GM21576 (cell line): ENCODE measurements at regions not wholly inside any gene's neighbourhood (a gene's known extent, or its start where the extent isn't known, plus 50 kb on each side); places are given as distances from the start of the nearest gene placed in this dataset.

Source experiments
- ATAC-seq: cut with Tn5 transposase; IDR thresholded peaks from one replicate; pipeline ENCODE4 v1.9.1; 2021; ENCODE audit warnings: mild to moderate bottlenecking, moderate library complexity; ENCODE audit not compliant: unreplicated experiment

GRCh38 chr1:29785137-29785527 is 548.8 kb downstream of the PTPRU start:
- no peak for ATAC-seq

- no peak for ATAC-seq
These were observed 548.2 kb downstream of the PTPRU start for GRCh38 chr1:29784276-29785136.

- no peak for ATAC-seq
These were observed 547.4 kb downstream of the PTPRU start for GRCh38 chr1:29783508-29784275.

DNA sequence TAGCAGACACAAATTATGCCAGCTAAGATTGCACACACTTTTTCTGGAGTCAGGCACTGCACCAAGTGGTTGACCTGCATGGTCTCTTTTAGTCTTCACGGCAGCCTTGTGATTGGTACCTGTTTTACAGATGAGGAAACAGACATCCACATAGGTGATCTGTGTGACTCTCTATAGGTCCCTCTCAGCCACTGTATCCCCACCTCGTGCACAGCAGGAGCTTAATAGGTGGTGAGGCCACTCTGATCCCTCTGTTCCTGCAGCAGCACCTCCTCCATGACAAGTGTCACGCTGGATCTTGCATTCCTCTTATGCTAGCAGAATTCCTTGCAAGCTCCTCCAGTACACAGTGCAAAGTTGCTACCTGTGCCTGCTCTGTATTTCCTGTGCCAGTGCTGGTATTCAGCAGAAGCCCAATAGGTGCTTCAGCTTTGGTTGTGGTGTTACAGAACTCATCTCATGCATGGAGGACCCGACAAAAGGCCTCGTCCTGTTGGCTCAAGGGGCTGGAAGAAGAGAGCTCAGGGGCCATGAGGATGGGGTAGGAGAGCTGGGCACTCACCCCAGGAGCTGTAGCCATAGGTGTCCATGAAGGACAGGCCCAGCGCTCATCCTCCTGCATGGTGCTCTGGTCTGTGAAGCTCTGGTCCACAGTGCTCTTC is 546.7 kb downstream of the PTPRU start:
- ATAC-seq, result no peak

- no peak for ATAC-seq
These were observed 542.8 kb downstream of the PTPRU start for GRCh38 chr1:29779146-29779545.

DNA sequence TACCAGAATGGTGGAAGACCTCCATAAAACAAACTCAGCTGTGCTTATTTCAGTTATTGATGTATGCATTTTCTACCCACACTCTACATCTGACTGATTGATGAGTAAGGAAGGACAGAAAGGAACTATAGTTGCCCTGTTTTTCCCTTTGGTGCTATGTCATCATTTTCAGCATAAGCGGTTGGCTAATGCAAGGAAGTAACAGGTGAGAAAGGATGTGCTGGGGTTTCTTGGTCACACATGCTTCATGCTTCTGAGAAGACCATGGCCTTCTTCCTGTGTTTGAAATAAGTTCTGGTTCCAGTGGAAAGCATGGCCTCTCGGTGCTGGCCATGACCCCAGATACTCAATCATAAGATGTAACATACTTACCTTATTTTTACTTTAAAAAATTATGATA is 541.2 kb downstream of the PTPRU start:
- no peak for ATAC-seq

GRCh38 chr1:29774355-29774754 is 538.0 kb downstream of the PTPRU start:
- ATAC-seq, result no peak

- ATAC-seq, result no peak
These were observed 536.3 kb downstream of the PTPRU start for GRCh38 chr1:29772584-29773100.

DNA sequence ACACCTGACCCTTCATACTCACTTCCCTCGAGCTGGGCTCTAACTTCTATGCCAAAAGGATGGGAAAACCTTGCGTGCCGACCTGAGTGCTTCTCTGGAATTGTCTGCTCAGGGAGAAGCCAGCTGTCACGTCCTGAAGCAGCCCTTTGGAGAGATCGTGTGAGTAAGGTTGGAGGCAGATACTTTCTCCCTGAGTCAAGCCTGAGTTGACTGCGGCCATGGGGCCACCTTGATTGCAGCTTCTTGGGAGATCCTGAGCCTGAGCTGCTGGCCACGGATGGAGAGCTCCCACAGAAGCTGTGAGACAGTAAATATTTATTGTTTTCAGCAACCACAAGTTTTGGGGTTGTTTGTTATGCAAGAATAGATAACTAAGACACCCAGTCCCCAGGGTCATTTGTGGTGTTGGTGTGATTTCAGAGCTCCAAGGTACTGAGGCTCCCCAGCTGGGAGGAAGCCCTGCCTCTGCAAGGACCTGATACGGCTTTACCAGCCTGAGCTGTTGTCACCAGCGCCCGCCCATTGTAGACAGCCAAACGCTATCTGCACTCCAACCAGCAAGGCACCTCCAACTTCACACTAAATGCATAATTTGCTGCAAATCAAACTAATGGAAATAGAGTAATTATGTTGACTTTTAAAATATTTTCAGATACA is 531.6 kb downstream of the PTPRU start:
- ATAC-seq, result no peak

DNA sequence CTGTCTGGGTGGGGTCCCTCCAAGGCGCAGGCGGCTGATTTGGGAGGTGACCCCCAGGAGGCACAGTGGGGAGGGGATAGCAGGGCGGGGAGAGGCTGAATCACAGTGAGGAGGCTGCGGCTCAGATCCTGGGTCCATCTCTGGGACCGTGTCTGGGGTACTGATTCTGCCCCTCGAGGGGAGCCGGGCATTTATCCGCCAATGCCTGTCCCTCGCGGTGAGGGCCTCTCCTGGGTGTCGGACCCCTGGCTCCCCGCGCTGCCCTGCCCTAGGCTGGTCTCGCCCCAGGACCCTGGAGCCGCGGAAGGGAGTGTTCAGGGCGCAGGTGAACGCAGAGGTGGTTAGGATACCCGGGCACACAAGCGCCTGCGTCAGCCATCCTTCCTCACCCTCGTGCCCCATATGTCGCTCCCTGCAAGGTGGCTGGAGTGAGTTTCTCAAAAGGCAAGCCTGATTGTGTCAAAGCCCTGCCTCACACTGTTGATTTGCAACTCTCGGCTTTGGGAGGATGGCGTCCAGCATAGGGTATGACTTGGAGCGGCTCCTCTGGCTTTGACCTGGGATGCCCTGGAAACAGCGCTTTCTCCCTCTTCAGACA is 530.9 kb downstream of the PTPRU start:
- no peak for ATAC-seq

- no peak for ATAC-seq
These were observed 526.3 kb downstream of the PTPRU start for GRCh38 chr1:29762635-29763034.

DNA sequence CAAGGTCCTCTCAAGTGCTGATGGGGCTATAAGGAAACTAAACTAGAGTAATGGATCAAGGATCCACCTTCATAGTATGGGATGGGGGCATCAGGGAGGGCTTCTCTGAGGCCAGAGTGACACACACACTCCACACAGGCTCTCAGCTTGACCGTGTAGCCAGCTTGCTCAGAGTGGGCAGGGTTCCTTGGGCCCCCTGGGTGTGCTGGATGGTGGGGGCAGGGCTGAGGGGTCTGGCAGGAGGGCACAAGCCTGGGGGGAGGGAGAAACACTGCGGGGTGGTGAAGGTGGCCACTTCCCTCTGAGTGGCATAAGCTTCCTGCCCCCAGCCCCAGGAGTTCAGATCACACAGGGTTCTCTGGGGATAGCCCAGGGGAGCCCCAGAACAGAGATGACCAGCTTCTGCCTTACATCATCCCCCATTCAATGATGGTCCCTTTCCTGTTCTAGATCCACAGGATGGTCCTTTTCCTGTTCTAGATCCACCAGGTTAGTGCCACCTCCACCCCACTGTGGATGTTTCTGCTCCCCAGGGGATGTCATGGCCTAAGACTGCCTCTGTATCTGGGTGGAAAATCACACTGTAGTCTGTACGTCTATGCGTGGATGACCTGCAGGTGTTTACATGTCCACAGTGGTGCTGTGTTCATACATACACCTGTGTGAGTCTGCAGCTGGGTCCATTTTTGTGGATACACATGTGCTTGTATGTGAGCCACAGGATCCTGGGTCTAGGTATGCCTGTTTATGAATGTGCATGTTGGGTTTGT is 525.0 kb downstream of the PTPRU start:
- no peak for ATAC-seq

DNA sequence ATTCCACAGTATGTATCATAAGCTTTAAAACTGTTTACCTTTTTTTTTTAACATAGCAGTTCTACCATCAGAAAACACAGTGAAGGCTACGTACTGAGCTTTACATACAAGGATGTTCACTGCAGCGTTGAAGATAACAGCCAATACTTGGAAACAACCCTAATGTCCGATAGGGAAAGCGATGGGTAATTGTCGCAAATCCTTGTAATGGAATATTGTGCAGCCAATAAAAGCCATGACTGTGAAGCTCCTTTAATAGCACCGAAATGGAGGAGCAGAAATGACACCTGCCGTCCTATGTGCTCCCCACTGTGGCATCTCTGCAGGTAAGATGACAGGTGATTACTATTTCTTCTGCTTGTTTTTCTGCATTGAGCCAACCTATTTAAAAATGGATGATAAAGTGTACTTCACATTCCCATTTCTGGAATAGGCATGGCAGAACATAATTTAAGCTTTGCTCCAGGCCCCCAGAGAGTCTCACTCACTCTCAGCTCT is 523.8 kb downstream of the PTPRU start:
- no peak for ATAC-seq

DNA sequence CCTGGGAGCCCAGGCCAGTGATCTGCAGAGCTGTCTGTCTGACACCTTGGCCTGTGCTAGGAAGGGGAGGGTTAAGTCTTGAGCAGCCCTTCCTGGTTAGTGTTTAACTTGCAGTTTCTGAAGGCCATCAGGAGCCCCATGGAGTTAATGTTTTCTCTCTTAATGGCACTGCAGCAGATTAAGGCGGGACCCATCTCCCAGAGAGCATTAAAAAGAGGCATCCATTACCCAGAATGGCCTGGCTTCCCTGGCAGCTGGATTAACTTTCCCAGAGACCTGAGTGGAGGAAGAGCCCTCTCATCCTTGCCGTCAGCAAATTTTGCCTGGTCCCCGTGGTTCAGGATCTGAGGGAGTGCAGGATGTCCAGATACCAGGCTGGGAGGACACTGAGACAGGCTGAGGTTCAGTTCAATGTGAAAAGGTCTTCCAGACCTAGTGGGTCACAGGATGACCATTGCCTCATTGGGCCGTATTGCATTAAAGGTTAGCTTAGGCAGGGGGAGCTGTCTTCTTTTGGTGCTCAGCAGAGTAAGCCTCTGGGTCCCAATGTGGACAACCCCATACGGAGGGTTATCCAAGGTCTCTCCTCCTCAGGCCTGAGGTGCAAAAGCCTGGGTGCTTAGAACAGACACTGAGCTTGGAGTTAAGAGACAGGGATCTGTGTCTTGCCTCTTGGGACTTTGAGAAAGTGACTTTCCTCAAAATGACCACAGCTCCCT is 522.6 kb downstream of the PTPRU start:
- ATAC-seq, result no peak

- ATAC-seq, result no peak
These were observed 521.8 kb downstream of the PTPRU start for GRCh38 chr1:29757866-29758780.

- ATAC-seq, result no peak
These were observed 520.8 kb downstream of the PTPRU start for GRCh38 chr1:29756901-29757725.

- no peak for ATAC-seq
These were observed 520.2 kb downstream of the PTPRU start for GRCh38 chr1:29756498-29756897.
